NCI-H2081 (cell line): ENCODE measurements at regions not wholly inside any gene's neighbourhood (a gene's known extent, or its start where the extent isn't known, plus 50 kb on each side); places are given as distances from the start of the nearest gene placed in this dataset.
A peak's percentile ranks its signal among the peaks of the same experiment; 100 is the strongest.
"Not testable (repeated sequence)": the region's sequence is repeated elsewhere in the genome, so short reads cannot be mapped to it uniquely, and the experiment has no call there.

Experiments
- DNase-seq, 2 experiments: peaks; one replicate each; lab custom pipeline; 2025; lab: John Stamatoyannopoulos, UW

DNA sequence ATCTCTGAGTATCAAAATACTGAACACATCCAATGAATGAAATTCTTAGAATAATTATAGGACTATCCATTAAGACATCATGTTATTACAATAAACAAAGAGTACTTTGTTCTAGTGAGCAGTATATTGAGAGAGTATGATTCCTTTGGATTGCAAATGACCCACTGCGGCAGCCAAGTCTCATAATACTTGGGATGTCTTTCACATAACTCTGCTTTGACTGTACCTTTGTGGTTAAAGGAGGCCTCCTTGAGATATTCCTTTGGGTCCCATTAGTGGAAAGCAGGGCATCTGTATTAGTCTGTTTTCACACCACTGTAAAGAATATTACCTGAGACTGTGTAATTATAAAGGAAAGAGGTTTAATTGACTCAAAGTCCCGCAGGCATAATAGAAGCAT, 593.8 kb downstream of the TRHDE start:
- no peak for DNase-seq

DNA sequence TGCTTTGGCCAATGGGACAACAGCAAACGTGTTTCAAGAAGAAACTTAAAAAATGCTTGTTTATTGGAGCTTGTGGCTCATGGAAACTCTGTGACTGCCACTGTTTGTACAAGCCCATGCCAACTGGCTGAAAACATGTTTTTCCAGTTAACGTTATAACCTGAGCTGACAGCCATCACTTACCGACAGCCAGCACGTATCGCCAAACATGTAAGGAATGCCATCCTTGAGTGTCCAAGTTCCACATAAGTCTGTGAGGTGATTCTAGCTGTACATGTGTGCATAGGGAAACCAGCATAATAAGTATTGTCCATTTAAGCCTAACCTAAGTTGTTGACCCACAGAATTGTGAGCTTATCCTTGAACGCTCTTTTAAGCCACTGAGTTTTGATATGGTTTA, 596.9 kb downstream of the TRHDE start:
- DNase-seq = no peak

- DNase-seq = peak; percentile 90 to 95
These were observed 600.2 kb downstream of the TRHDE start for GRCh38 chr12:72872238-72872887.

DNA sequence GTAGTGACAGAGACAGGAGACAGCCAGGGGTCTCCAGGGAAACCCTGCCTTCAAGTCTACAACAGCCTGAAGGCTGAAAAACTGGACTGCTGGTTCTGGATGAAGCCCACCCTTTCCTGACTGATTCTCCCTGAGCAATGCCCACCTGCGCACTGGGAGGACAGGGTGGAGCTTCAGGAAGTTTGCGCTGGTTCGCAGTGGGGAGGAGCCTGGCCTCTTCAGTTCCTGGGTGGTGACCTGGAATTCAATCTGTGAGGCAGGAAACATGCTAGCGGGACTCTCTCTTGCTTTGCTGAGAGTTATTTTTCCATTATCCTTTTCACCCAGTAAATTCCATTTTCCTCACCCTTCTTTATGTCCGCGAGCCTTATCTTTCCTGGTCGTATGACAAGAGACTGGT, 600.8 kb downstream of the TRHDE start:
- no peak for DNase-seq

DNA sequence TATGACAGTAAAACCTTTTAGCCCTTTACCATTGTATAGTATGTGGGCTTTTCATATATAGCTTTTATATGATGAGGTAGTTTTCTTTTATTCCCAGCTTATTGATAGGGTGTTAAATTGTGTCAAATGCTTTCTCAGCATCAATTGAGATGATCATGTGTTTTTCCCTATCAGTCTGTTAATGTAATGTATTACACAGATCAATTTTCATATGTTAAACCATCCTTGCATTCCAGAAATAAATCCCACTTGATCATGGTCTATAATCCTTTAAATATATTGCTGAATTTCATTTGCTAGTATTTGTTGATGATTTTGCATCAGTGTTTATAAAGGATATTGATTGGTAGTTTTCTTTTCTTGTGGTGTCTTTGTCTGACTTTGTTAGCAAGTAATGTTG, 603.9 kb downstream of the TRHDE start:
- DNase-seq = no peak

GRCh38 chr12:72888693-72889092, 616.5 kb downstream of the TRHDE start:
- no peak for DNase-seq

DNA sequence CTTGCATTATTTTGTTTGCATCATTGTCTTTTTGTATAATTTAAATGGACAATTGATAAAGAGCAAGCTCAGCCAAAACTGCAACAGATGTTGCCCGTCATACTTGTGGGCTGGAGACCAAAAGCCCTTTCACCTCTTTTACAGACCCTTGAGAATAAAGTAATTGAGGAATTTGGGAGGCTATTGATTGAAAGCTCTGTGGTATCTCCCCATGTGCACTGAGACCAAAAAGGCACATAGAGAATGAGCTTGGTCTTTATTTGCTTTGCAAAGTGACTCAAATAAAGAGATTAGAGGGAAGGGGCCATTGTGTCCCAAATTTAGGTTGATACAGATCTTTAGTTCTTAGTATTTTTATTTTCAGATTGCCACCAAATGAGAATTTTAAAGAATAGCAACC, 617.6 kb downstream of the TRHDE start:
- no peak for DNase-seq

- DNase-seq = peak in 1 of 2 experiments; percentile 3
These were observed 629.5 kb downstream of the TRHDE start for GRCh38 chr12:72901685-72902084.

DNA sequence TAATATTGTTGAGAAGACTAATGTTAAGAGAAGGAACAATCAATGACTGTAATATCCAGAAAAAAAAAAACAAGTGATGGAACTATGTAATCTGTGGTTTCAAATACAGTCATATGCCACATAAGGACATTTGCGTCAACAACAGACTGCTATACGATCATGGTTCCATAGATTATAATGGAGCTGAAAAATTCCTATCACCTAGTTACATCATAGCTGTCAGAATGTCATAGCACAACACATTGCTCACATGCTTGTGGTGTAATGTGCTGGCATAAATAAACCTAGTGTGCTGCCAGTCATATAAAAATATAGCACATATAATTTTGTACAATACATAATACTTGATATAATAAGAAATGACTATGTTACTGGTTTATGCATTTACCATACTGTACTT, 653.5 kb downstream of the TRHDE start:
- DNase-seq = no peak

DNA sequence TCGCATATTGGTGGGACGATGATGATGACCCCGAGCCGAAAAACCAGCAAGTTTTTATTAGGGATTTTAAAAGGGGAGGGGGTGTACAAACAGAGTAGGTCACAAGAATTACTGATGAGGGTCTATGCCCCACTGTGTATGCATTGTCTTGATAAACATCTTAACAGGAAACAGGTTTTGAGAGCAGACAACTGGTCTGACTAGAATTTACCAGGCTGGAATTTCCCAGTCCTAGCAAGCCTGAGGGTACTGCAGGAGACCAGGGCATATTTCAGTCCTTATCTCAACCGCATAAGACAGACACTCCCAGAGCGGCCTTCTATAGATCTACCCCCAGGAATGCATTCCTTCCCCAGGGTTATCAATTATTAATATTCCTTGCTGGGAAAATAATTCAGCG, 659.7 kb downstream of the TRHDE start:
- DNase-seq = not testable (repeated sequence)

DNA sequence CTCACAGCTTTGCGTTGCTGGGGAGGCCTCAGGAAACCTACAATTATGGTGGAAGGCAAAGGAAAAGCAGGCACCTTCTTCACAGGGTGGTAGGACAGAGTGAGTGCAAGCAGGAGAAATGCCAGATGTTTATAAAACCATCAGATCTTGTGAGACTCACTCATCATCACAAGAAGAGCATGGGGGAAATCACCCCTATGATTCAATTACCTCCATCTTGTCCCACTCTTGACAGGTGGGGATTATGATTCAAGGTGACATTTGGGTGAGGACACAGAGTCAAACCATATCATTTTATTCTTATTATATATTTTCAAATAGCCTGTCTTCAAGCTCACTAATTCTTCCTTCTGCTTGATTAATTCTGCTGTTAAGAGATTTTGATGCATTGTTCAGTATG, 665.3 kb downstream of the TRHDE start:
- DNase-seq = no peak

- no peak for DNase-seq
These were observed 685.3 kb downstream of the TRHDE start for GRCh38 chr12:72957454-72957853.

- DNase-seq = no peak
These were observed 694.5 kb downstream of the TRHDE start for GRCh38 chr12:72966684-72967083.

GRCh38 chr12:72974954-72975555, 702.9 kb downstream of the TRHDE start:
- no peak for DNase-seq

DNA sequence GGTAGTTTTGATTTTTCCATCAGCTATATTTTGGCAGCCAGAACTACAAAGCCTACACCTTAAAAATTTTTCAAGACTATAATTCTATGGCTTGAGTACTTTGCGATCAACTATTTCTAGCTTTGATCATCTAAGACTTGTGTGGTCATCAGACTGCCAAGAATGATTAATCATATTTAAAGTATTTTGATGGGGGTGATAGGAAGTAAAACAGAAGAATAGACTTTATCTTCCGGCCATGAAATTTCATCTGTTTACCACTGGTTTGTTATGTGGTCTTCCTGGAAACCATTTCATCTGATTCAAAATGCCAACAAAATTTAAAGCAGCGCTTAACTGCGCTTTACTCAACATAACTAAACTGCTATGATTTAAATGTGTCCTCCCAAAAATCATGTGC, 706.8 kb downstream of the TRHDE start:
- no peak for DNase-seq

- DNase-seq = no peak
These were observed 710.2 kb downstream of the TRHDE start for GRCh38 chr12:72982356-72982755.

GRCh38 chr12:72986963-72987362, 714.8 kb downstream of the TRHDE start:
- DNase-seq = no peak

GRCh38 chr12:72989458-72989947, 717.3 kb downstream of the TRHDE start:
- DNase-seq = no peak

DNA sequence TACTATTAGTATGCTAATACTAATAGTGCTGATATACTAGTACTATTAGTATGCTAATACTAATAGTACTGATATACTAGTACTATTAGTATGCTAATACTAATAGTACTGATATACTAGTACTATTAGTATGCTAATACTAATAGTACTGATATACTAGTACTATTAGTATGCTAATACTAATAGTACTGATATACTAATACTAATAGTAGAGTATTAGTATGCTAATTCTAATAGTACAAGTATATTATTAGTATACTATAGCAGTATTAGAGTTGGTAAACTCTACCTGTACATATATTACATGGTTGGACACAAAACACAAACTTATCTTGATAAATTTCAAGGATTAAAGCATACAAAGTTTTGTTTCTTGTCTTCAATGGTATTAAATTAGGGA, 722.9 kb downstream of the TRHDE start:
- not testable (repeated sequence) for DNase-seq

GRCh38 chr12:72995616-72996015, 723.4 kb downstream of the TRHDE start:
- no peak for DNase-seq

- not testable (repeated sequence) for DNase-seq
These were observed 729.6 kb downstream of the TRHDE start for GRCh38 chr12:73001806-73002205.

- DNase-seq = not testable (repeated sequence)
These were observed 730.3 kb downstream of the TRHDE start for GRCh38 chr12:73002504-73002903.

DNA sequence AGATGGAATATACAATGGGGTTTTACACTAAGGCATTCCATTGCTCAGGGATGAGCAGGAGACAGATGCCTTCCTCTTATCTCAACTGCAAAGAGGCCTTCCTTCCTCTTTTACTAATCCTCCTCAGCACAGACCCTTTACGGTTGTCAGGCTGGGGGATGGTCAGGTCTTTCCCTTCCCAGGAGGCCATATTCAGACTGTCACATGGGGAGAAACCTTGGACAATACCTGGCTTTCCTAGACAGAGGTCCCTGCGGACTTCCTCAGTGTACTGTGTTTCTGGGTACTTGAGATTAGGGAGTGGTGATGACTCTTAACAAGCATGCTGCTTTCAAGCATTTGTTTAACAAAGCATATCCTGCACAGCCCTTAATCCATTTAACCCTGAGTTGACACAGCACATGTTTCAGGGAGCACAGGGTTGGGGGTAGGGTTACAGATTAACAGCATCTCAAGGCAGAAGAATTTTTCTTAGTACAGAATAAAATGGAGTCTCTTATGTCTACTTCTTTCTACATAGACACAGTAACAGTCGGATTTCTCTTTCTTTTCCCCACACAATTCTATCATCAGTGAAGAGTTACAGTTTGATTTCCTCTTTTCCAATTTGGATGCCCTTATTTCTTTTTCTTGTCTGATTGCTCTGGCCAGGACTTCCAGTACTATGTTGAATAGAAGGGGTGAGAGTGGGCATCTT, 737.1 kb downstream of the TRHDE start:
- not testable (repeated sequence) for DNase-seq
